NCI-H82 treated with DMSO at 0.1 percent for 48 hours (cell line): ENCODE measurements at regions not wholly inside any gene's neighbourhood (a gene's known extent, or its start where the extent isn't known, plus 50 kb on each side); places are given as distances from the start of the nearest gene placed in this dataset.

Experiments
- DNase-seq: peaks from one replicate; lab custom pipeline; 2025; ENCODE audit not compliant: unreplicated experiment; lab: John Stamatoyannopoulos, UW

DNA sequence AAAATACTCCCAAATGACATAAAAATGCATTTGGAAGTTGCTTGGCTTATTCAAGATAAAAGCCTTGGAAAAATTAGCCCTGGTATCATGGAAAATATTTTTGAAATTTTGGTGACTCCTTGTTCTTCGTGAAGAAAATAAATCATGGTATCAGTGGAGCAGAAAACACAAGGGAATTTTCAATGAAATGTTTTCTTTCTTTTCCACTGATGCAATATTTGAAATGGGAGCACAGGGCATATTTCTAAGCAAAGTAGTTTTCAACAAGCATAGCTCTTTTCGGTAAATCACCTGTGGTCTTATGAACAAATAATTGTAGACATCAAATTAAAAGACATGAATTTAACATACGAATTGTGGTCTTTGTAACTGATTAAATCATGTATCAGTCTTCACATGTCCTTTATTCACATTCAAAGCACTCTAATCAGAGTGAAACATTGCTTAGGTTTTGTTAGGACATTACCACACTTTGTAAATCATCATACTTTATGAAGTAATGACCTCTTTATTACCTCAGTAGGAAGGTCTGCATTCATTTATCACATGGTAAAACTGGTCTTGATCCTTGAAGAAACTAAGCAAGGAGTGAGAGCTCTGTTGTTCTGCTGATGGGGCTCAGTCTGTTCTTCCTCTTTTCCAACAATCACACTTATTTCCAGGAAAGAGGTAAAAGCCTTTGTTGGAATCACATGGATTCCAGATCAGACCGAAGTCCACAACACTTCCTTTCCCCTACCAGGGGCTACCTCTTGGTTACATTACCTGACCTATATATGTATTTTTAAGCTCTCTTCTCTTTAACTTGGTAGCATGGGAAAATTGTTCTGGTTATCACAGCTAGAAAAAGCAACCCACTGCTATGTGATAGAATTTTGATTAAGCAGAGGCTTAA, 413.5 kb upstream of the THBS1 start:
- no peak for DNase-seq

DNA sequence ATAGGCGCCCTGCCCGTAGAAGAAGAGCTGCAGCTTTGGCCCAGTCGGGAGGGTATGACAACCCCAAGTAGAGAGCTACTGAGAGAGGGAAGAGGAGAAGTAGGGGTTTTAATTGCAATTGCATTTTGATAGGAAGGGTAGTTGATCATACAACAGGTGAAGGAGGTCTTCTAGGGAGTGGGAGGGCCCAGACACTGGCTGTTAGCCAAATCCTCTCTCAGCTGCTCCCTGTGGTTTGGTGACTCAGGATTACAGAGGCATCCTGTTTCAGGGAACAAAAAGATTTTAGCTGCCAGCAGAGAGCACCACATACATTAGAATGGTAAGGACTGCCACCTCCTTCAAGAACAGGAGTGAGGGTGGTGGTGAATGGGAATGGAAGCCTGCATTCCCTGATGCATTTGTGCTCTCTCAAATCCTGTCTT, 408.9 kb upstream of the THBS1 start:
- DNase-seq = peak; percentile 85

DNA sequence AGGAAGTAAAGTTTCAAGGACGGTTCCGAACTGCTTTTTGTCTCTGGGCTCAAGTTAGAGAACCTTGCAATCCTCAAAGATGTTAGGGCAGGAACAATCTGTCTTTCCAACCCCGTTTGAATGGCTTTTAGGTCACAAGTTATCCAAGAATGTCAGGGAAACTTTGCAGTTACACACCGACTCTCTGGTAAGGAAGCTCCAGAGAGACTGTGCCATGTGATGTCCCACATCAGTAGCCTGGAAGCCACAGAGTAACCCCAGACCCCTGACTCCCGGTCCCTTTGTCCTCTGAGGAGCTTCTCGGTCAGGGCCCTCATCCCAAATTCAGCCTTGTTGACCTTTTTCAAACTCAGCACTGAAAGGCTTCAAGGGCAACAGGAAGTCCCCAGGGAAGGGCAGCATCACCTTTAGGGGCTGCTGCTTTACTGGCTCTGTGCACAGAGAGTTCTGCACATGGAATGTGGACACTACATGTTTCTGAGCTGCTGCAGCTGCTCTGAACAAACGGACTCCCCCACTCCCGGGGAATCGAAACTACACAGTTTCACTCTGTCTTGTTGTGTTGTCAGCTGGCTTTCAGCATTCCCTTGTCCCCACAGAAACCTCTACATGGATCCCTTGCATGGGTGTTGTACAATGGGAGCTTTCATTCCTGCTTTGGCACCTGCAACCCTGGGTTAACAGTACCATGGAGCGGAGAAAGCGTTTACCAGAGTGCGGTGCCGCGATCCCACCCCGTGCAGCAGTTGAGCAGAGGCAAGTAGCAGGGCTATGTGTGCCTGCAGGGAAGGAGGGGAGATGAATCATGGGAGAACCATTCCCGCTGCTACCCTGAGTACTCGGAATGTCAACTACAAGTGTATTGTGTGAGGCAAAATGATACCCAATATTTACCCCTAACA, 408.2 kb upstream of the THBS1 start:
- DNase-seq = no peak

DNA sequence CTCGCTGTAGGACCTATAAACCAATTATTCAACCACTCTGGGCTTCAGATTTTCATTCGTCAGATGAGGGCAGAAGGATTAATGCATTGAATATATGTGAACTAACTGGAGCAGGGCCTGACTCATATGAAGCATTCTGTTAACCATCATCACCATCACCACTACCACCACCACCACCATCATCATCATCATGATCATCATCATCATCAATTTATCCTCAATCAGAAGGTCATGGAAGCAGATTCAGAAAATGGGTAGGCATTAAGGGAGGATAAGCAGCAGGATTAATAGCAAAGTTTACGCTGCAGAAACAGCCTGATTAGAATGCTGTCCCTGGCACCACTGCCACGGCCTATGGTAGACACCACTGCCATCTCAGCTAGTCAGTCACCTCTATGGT, 407.5 kb upstream of the THBS1 start:
- DNase-seq = no peak

DNA sequence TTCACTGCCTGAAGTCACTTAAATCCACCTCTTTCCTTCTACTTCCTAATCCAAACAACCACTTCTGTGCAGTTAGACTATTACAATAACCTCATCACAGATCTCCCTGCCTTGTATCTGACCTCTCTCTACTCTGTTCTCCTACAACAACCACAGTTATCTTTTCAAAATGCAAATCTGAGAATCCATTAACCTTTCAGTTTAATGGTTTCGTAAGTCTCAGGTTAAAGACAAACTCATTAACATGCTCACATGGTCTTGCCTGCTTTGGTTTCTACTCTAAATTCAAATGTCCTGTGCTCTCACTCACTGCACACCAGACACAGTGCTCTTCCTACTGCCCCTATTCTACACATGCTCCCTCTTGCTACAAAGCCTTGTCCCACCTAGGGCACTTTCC, 406.5 kb upstream of the THBS1 start:
- no peak for DNase-seq

DNA sequence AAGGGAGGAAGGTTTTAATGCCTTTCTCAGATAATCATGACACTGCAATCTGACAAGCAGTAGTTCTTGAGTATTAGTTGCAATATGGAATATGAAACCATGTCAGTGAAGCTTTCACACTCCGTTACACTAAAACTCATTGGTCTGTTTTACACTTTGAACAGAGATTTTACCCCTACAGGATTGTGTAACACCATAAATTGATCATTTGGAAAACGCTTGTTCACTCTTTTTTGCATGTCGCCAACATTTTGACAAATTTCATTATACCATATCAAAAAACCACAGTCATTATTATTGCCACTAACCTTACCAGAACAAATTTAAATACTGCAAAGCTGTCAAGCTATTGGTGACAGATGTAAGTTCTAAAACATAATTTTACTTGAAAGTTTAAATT, 404.8 kb upstream of the THBS1 start:
- DNase-seq = no peak

DNA sequence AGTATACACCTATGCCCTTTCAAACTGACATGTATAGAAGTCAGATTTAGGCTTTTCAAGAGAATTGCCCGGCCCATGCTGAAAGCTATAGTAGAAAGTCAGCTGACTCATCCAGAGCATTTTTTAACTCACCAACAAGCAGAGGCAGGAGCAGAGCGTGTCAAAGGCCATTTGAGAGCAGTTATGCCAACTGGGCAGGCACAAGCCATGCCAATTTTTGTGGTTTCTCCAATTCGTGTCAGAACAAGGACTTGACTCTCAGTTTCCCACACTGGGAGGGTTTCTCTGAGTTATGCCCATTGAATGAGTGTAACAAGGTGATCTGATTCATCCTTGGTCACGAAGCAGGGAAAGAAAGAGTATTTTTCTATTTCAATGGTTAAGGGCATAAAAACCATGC, 403.3 kb upstream of the THBS1 start:
- no peak for DNase-seq

DNA sequence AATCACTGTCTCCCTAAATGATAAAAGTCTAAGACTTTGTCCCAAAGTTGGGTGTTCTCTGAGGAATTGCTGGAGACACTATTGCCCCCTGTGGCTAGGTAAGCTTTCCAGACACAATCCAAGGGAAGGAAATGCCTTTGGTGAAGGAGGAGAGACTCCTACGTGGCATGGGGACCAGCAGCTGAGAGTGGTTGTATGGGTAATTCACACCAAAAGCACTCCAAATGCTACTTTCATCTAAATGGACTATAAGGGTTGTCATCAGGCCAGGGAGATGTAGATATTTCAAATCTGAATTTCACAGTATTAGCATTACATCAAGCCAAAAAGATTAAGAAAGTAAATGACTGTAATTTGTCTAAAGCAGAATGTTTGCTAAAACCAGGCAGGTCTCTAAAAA, 400.8 kb upstream of the THBS1 start:
- DNase-seq = no peak

DNA sequence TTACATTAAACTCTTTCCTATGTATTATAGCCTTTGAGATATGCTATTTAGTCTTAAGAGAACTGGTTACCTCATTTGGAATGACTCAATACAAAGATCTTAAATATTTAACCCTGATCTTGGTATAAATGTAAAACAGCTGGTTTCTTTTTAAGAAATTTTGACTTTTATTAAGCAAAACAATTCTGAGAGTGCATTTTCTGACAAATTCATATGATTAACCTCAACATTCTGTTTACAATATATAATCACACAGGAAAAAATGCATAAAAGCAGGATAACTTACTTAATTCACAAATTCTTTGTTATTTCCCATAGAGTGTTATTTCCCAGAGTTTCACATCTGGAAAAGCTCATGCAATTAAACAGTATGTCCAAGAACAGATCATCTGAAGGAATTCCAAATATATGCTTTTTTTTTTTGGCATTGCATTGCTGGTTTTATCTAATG, 400.4 kb upstream of the THBS1 start:
- no peak for DNase-seq

DNA sequence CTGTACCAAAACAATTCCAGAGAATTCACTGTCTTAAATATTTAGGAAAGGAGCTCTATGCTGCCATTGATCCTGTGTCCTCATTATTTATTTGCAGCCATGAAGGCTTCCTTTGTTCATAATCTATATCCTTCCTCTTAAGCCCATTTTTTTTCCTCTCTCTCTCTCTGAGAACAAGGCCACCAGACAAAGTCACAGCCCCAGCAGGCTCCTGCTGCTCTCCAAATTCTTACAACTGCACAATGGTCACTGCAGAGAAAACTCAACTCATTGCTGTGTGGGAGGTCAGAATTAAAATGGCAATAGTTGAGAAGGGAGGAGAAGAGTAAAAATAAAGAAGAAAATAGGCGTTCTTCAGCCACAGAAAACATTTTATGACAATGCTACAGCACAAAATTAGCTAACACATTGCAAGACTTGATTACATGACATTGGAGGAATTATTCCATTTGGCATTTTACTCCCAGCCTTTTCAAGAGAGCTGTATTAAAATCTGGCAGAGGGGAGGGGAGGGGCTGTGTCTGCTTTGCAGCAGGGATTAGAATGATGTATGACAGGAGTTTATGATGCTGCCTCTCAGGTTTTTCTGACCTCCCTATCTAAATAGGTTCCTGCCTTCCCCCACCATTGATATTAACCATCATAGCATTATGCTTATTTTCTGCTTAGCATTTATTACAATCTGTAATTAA, 399.7 kb upstream of the THBS1 start:
- DNase-seq = peak; percentile 5

DNA sequence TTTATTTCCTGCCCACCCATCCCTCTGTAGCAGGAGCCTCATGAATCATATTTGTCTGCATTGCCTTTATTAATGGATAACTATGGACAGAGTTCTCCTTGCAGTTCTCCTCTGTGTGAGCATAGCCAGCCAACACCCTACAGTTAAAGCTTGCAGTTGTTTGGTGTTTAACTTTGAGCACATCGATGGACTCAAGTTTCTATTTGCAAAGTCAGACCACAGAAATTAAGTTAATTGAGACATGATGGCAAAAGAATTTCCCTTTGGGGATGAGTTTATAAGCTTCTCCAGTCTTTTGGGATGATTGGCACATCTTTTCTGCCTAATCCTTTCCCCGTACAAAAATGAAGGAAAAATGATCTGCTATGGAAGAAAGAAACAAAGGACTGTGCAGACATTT, 398.9 kb upstream of the THBS1 start:
- DNase-seq = no peak

DNA sequence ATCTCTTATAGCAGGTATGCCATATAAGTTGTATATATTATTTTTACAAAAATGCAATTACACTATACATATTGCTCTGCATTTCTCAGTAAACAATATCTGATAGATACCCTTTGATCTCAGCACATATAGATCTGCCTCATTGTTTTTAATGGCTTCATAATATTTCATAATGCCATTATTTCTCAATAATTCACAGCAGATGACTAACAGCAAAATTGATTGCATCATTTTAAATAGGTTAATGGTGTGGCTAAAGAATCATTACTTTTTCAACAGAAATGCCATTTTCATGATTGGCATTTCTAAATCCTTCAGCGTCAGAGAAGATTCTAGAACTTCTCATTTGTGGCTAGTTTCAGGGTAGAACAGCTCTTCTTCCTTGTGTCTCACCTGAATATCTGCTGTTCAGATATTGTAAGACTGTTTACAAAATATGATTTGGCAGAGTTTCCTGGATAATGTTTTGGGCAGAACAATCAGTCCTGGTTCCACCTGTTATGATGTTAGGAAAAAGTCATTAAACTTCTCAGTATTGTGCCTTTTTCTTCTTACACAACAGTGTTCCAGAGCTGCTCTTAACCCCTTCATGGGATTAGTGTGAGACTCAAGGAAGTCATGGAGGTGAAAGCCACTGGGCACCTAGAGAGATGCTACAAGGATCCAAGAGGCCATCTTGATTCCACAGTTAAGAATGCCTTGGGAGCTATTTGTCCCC, 397.6 kb upstream of the THBS1 start:
- DNase-seq = no peak

DNA sequence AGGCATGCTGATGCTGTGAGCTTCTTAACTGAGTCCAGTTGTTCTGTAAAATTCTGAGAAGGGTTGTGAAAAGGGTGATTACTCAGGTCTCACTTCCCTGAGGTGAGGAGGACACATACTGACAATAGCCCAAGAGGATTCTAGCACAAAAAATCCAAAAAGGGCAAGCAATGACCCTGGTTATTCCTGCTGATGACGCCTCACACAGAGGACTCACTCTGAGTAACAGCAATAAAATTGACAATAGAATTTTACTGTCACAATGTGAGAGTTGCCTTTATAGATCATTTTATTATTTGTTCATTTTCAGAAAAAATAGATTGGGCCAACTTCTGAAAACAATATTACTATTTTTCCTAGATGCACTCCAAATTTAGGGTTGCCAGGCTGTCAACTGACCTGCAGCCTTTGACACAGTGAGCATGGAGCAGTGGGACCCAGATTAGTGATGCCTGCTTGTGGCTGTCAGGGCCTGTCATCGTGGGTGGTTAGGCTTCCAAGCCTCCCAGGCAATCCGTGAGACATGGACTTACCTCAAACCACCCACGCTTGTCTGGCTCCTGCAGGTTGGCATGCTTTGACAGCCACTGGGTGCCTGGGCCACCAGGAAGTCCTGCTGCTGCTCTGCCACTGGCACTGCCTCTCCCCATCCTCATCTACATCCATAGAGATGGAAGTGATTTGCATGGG, 396.0 kb upstream of the THBS1 start:
- no peak for DNase-seq

DNA sequence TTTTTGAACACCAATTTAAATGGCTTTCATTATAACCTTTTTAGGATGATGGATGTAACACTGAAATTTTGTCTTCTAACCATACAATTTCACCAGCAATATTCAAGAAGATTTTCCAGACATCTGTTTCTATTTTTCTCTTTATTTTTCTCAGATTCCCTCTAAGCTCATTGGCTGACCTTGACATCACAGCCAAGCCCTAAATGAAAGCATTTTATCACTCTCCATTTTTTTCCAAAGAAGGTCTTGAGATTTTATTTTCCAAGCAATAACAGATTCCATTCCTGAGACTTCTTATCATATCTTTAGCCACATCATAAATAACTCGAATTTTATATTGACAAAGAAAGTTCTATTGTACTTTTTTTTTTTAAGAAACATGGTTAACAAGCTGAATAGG, 392.6 kb upstream of the THBS1 start:
- no peak for DNase-seq

DNA sequence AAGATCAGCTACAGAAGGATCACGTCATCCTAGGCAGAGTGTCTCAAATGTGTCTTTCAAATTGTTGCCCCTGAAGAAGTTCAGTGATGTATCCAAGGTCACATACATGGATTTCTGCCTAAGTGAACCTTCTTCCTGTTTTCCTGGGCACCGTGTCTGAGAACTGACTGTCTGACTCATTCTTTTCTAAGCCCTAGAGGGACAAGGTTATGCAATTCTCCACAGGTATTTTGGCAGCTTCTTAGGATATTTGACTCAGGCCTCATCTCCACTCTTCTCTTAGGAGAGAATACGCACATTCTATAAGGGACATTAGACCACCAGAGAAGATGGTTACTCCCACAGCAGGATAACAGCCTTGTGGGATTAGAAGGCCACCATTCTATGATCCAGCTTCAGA, 391.9 kb upstream of the THBS1 start:
- no peak for DNase-seq

DNA sequence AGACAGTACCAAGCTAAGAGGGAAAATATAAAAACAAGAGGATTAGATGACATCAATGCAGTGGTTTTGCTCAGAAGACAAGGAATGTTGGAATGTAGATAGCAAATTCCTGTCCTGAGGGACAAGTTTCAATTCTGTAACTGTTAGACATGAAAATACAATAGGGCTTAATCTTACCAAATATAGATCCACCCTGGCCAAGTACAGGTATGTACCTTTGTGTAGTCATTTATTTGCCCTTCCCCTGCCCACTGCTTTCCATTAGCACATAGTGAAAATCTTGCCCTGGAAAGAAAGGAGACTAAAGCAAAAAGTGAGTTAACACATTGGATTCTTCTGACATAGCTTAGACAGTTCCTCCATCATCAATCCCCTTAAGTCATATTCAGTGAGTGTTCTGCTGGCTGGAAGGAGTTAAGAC, 389.0 kb upstream of the THBS1 start:
- DNase-seq = no peak

DNA sequence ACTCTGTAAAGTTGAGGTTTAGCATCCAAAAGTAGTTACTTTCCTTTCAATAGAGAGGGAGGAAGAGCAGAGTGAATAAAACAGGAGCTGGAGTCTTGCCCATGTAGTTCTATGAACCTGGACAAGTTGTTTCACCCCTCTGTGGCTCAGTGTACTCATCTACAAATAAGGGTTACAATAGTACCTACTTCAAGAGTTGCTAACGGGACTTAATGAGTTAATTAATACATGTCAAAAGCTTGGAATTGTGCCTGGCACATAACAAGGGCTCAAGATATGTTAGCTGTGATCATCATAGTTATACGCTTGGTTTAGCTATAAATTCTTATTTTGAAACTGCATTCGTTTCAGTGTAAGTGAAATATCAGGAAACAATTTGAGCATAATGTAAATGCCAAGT, 388.5 kb upstream of the THBS1 start:
- DNase-seq = no peak

DNA sequence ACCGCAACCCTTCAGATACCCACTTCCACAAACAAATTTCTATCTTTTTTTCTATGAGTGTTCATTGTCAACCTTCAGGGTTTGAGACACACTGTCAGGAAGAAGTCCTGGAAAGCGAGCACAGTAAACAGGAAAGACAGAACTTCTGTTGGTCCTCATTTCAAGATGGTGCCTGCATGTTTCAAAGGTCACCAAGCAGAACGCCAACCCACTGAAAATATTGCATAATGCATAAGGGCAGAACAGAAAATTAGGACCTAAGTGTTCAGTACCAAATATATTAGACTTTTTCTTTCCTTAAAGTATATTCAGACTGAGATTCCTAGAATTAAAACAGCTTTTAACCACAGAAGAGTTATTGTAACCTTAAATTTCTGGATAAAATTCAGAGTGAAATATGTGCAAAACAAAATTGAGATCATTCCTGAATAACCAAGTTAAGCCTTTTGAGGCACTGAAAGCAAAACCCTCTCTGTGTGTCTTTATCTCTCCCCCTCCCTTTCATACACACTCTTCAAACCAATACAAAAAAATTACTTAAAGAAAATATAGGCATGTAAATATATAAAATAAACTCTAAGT, 387.8 kb upstream of the THBS1 start:
- DNase-seq = no peak

DNA sequence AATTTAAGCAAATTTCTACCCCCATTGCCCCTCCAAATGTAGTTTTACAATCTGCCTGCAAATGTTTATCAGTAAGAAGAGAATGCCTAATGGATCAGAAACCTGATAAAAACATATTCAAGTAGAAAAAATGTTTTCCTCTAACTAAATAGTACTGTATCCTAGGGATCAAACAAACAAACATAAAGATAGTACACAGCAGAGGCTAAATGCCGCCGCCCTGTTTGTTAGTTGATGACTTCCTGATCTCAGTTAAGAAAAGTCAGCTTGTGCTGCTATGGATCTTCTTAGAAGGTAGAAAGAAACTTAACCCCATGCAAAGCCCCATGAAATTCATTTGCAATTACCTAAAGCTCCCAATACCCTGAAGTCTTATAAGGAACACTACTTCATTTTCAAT, 387.3 kb upstream of the THBS1 start:
- DNase-seq = no peak
